ENCODE measurements at regions not wholly inside any gene's neighbourhood (a gene's known extent, or its start where the extent isn't known, plus 50 kb on each side); places are given as distances from the start of the nearest gene placed in this dataset.

DNA sequence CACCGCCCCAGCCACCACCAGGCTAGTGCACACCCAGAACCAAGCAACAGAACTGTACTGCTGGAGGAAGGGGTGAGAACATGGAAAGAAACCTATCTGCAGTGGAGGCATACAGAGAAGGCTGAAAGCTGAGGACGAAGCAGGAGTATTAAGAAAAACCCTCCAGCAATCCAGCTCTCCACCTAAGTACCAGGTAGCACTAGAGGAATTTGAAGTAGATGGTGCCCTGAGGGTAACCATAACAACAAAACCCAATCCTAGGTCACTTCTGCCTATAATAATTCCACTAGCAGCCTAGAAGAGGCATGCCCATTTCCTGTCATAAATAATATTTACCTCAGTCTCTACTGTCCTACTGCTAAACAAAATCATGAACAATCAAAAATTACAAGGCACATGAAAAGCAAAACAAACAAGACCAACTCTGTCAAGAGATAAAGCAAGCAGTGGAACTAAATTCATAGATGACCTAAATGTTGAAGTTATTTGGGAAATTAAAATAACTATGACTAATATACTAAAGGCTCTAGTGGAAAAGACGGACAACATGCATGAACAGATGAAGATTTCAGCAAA is 51.1 kb downstream of the HYCC1 start:
- DNase-seq, result no peak

DNA sequence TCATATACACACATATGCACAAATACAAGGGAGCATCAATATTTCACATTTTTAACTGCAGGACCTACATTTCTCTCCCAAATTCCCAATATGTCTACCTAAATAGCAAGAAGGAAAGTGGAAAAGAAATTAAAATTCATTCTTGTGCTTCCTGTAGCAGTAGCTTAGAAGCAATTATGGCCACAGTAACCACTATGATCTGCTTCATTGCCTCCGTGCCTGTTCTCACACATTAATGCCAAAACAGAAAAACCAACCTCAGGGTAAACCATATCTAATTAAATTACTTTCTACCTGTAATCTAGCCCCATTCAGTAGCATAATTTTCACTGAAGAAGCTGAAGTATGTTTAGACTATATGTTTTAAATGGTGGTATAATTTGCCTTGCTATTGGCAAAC is 55.2 kb downstream of the HYCC1 start:
- no peak for DNase-seq

DNA sequence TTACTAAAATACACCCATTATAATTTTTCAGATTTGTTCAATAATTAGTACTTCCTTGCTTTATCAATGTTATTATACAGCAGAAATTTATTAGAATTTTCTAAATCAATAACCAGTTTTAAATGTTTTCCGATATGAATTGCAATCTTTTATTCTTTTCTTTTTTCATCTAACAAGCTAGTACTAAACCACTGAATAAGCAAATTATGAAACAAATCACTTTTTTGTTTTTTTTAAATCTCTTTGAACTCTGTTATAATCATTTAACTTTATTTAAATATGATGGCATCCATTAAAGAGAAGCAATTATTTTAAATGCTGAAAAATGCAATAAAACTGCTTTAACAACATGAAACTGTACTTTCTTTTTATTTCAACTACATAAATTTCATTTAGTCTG is 59.7 kb downstream of the HYCC1 start:
- DNase-seq, result no peak

DNA sequence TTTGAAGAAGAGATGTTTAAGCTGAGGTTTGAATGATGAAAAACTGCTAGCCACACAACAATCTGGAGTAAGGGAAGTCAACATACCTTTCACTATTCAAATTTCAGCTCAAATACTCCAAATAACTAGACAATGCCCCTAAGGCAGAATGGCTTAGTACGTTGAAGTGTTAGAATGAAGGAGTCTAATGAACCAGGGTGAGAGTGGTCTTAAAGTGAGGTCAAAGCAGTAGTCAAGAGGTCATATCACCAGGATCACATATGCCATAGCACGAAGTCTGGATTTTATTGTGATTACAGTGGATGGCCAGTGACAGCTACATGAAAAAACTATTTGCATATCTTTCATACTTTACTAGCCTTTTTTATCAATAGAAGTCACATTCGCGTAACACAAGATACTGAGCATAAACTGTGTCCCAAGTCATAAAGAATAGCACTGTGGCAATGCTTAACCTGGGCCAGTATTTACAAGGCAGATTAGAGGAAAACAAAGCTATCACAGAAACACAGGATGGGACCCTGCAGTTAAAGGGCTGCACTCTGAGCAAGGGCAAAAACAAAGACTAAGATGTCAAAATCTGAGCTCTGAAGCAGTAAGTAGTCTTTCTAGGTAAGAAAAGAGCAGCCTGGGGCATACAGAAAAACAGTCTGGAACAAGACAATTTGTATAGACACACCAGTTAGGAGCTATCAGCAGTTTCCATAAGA is 61.5 kb downstream of the HYCC1 start:
- DNase-seq, result no peak

DNA sequence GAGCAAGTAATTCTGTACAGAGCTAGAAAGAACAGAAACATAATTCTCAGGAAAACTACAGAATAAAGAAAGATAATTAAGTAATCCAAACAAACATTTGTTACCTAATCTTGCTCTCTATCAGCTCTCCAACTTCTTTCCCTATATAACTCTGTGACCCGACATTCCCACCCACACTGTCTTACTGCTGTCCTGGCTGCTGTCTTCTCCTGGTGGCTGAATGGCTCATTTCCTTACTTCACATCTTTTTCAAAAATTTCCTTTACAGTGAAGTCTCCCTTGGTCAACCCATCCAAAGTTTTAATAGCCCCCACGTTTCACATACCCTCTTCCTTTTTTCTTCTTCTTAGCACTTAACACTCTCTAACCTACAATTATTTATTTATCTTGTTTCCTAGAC is 64.0 kb downstream of the HYCC1 start:
- DNase-seq, result no peak

DNA sequence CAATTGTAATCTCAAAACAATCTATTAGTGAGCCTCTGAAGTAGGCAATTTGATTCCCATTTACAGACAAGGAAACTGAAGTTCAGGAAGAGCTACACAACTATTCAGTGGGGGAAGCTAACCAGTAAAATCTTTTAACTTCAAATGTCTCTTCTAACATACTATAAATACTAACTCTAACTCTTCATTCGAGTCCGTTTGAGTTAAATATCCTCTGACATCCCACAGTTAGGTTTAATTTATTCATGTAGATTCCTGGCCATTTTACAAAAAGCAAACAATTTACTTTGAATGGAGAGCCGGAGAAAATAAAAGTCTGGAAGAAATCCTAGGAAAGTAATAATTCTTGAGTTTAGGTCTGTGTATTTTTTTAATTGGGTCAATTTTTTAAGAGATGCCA is 64.7 kb downstream of the HYCC1 start:
- no peak for DNase-seq

DNA sequence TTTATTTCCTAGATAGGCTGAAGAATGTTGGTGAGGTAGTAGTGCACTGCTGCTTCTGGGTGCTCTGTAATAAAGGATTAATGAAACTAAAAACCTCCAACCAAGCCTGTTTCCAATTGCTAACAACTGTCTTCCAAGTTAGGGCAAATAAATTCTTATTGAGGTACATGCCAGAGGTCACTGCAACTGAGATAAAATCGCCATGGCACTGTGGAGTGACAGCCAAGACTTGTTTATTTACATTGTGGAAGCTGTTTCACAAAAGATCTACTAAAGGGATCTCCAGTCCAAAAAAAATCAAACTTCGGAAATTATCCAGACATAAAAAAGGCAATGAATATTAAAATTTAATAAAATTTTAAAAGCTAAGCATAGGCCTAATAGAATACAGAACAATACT is 65.2 kb downstream of the HYCC1 start:
- DNase-seq, result no peak

DNA sequence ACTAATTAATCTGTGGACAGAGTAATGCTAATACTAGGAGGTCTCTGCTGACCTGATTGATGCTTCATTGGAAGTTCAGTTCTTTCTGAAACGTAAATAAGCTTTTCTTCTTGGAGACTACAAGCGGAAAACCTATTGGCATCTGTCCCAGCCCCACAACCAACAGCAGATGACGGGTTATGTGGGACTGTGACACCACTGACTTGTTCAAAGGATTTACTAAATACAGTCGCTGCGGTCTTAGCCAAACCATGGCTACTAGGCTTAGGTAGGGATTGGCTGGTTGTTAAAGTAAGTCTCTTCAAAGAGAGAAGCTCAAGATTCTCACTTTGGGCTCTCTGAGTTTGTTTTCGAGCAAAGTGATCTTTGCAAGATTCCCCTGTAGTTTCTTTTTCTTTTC is 68.3 kb downstream of the HYCC1 start:
- DNase-seq, result no peak

DNA sequence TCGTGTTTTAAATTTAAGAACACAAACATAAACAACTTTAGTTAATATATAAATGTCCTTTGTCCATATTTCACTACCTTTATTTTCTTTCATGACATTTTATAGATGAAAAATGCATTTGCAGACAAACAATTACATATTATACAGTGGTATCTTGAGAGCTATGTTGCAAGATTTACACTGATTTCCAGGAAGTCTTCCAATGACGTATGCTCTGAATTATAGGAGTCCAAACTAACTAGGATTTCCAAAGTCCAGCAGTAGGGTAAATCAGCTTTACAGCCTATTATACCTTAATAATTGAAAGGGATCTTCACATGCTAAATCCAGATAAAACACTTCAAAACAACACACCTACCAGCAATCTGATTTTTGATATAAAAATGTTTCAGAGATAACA is 69.4 kb downstream of the HYCC1 start:
- no peak for DNase-seq

DNA sequence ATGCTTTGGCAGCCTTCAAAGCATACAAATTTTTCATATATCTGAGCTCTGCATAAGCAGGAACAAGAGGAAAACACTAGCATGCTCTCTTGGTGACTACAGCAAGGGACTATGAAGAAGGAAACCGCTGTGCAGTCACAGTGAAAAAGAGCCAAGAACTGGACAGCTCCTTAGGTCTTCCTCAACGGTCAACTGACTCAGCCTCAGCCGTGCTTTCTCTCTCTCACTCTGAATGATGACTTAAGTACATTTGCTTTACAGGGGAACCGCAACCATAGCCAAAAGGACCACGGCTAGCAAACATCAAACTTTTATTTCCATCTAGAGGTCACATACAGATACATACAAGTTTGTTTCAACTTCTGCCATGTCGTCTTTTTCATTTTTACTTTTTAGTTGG is 69.9 kb downstream of the HYCC1 start:
- DNase-seq, result no peak

DNA sequence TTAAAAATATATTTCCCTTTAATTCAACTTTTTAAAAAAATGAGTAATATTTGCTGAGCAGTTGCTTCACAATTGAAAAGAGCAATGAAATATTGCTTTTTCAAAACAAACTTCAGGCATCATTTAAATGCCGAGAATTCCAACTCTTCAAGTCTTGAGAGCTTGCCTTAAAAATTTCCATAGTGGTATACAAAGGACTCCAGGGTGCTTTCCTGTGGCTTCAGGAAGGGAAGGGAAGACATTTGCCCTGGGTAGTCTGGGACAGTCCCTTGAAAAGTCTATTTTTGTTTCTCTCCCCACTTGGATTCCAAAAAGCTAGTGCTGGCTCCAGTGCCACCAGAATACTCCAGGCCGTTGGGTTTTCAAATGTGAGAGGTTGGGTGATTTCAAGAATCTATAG is 71.7 kb downstream of the HYCC1 start:
- no peak for DNase-seq

DNA sequence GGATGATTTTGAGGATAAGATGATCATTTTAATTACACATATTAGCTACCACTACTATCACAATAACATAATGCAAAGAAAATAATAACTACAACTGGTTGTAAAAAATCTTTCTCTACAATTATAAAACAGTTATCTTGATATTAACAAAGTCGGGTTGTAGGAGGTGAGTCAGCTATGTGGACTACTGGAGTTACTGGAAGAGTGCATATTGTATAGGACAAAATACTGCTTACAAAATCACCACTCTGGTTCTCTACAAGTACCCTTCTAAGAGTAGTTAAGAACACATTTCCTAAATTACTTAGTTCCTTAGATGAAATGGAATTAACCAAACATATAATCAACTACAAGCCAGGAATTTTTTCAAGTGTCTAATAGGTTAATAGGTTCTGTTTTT is 74.1 kb downstream of the HYCC1 start:
- DNase-seq, result no peak

DNA sequence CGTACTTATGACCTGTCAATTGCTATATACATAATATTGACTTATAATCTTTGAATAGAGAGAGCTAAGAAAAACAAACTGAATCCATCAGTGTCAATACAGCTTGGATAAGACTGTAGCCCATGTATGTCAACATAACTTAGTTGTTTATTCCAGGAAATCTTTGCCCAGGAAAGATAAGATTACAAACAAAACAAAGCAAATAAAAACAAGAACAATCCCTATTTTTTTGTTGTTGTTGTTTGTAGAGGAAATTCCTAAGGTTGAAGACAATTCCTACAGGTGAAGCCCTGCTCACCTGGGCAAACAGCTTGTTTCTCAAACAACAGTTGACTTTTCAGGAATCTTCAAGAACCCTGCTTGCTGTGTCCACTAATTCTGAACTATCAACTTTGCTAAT is 76.0 kb downstream of the HYCC1 start:
- DNase-seq, result no peak

DNA sequence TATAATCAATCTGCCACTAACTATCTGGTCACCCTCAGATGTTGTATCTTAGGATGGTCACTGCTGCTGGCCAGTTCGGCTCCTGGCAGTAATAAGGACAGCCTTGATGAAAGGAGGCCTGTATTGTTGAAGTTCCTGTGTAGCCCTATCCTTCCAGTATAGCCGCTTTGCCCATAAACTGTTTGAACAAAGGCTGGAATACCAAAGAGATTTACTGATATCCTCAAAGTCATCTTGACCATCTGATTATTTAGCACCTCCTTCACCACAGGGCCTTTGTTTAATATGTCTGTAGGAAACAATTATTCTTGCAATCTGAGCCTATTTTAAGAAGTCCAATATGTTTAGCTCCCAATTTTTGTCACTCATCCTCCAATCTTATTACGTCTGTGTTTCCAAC is 77.7 kb downstream of the HYCC1 start:
- DNase-seq, result no peak

DNA sequence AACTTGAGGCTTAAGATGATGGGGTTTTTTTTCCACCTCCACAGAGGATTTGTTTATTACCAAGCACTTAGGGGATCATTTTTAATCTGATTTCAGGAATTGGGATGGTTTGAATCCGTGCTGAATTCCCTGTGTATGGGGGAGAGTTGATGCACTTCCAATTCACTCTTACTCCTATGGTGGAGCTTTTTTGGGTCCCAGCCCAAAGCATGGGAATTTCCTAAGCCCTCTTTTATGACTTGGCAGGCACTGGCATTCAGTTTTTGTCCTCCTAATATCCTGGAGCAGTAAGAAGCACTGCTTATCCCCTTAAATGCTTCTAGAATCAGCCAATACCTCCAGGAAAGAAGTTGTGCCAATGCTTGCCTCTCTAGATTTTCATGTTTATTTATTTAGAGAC is 78.7 kb downstream of the HYCC1 start:
- DNase-seq, result no peak

DNA sequence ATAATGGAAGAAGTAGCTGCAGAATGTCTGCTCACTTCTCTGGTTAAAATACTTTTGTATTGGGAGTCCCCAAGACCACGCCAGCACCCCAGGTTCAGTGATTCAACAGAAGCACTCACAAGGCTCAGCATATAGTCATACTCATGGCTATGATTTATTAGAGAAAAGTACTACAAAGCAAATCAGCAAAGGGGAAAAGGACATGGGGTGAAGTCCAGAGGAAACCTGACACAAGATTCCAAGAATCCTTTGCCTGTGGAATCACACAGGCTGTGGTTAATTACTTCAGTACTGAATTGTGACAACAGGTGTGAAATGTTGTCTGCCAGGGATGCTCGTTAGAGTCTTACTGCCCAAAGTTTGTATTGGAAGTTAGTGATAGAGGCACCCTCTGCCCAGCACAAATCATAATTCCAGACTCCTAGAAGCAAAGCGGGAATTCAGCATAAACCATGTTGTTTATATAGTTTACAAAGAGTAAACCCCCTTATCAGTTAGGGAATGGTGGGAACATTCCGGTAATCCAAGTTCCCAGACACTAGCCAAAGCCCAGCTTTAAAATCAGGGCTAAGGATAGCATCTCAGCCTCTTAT is 79.4 kb downstream of the HYCC1 start:
- no peak for DNase-seq

DNA sequence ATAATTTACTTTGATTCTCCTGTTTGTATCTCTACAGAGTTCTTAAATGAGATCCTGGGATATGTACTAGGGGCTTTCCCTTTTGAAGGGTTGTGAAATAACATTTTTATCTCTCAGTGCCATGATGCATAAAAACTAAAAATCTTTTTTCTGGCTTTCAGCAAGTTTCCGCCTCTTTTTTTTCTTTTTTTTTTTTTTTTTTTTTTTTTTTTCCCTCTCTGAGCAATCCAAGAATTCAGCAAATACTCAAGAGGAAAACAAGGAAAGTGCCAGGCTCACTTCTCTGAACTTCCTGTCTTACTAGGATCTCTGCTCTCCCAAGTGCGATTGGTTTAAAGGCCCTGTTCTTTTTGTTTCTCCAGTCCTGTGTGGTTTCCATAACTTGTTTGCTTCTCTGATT is 79.9 kb downstream of the HYCC1 start:
- no peak for DNase-seq

DNA sequence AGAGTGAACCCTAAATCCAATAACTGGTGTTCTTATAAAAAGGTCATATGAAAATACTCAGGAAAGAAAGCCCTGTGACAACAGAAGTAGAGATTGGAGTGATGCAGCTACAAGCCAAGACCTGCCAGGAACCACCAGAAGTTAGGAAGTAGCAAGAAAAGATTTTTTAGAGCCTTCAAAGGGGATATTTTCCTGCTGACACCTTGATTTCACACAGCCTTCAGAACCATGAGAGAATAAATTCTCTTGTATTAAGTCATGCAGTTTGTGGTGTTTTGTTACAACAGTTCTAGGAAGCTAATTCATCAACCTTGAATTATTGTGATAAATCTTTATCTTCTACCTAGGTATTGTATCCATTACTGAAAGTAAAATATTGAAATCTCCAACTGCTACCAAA is 81.0 kb downstream of the HYCC1 start:
- no peak for DNase-seq

DNA sequence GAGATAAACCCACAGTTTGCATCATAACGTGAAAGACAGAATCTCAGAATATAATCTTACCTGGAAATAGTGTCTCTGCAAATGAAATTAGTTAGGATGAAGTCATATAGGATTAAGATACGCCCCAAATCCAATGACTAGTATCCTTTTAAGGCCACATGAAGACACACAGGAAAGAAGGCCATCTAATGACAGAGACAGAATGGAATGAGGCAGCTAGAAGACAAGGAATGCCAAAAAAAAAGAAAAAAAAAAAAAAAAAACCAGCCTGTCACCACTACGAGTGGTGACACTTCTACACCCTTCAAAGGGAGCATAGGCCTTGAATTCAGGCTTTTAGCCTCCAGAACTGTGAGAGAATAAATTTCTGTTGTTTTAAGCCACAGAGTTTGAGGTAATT is 82.9 kb downstream of the HYCC1 start:
- DNase-seq, result no peak

DNA sequence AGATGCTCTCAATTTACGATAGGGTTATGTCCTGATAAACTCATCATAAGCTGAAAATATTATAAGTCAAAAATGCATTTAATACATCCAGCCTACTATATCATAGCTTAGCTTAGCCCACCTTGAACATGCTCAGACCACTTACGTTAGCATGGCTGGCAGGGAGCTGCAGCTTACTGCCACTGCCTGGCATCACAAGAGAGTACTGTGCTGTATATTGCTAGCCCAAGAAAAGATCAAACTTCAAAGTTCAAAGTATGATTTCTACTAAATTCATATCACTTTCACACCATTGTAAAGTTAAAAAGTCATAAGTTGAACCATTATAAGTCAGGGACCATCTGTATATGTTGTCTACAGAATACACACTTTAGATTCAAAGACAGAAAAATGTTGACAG is 91.6 kb downstream of the HYCC1 start:
- DNase-seq, result no peak

DNA sequence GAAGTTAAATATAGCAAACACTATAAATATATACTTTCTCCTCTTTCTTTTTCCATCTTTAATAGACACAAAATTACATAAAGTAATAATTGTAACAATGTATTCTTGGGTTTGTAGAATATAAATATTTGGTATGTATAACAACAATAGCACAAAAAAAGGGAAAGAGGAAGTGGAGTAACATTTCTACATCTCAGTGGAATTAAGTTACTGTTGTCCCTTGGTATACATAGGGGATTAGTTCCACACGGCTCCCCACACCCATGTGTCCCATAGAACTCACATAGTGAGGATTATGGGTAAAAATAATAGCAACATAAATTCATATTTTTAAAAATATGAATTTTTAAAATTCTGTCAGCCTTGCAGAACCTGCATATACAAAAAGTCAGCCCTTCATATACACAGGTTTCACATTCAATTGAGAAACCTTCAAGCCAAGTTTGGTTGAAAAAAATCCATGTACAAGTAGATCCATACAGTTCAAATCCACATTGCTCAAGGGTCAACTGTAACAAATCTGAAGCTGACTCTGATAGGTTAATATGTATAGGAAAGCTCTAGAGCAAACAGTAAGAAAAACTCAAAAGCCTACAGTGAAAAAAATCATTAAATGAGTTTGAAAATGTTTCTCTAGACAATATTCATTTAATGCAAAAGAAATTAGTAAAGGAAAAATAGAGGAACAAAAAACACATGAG is 92.4 kb downstream of the HYCC1 start:
- no peak for DNase-seq

DNA sequence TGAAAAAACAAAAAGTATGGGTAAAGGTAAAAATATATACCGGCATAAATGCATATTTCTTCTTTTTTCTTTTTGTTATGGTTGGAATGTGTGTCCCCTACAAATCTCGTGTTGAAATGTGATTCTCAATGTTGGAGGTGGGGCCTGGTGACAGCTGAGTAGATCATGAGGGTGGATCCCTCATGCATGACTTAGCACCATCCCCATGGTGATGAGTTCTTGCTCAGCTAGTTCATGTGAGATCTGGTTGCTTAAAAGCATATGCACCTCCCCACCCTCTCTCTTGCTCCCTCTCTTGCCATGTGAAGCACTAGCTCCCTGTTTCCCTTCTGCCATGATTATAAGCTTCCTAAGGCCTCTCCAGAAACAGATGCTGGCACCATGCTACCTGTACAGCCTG is 93.3 kb downstream of the HYCC1 start:
- no peak for DNase-seq

DNA sequence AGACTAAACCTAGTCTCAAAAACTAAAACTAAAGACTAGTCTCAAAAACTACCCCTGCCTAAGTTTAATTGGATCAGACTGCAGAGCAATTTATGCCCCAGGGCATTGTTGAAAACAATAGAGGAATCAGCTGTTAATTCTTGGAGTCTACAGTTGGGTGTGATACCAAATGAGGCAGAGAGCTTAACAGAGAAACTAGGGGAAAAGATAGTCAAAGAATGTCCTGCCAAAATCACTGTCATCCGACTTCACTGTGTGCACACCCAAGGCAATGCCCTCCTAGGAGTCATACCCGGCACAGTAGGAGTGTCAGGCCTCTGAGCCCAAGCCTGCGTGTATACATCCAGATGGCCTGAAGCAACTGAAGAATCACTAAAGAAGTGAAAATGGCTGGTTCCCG is 90.5 kb upstream of the TOMM7 start:
- no peak for DNase-seq

DNA sequence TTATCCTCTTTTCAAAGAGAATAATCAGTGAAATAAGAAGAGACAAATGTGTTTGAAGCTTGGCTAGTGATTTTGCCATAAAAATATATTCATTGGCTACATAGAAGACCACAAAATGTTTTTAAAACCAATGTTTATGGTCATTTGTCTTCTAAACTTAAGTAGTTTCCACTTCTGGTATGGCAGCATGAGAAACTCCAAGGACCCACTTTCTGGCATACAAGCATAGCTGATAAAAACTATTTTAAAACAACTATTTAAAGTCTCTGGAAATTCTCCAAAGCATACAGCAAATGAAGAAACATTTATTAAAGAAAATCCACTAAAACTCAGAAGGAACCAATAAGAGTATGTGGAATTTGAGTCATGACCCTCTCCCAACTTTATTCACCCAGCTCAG is 89.2 kb upstream of the TOMM7 start:
- DNase-seq, result no peak

All from NCI-H1092 (cell line).